ENCODE measurements at regions not wholly inside any gene's neighbourhood (a gene's known extent, or its start where the extent isn't known, plus 50 kb on each side); places are given as distances from the start of the nearest gene placed in this dataset.
"Not testable (repeated sequence)": the region's sequence is repeated elsewhere in the genome, so short reads cannot be mapped to it uniquely, and the experiment has no call there.

DNA sequence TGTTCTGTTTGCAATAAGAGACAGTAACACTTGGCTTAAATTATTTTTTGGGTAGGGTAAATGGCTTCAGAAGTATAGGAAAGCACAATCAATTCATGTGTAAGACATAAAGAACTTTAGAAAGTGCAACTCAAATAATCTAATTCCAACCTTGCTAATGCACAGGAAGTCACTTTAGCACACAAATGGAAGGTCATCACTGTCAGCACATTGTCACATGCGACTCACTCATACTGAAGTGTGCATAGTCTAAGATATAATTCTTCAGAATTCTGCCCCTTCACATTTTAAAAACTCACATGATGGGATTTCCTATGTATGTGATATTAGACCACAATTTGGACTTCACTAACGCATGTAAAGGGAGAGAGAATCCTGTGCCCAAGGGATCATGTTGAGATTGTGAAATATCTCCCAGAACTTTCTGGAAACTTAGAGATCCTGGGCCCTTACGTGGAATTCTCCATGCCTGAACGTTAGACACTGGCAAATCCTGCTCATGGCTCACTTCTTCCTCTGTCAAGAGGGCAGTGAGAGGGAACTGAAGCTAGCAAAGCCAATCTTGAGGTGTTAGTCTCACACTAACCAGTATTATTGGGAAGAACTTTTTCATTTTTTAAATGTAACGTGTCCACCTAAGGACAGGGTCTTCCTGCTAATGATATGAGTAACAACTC, 403.2 kb upstream of the PTGER4 start:
- no peak for DNase-seq

GRCh38 chr5:40274568-40274967, 405.1 kb upstream of the PTGER4 start:
- DNase-seq: no peak

DNA sequence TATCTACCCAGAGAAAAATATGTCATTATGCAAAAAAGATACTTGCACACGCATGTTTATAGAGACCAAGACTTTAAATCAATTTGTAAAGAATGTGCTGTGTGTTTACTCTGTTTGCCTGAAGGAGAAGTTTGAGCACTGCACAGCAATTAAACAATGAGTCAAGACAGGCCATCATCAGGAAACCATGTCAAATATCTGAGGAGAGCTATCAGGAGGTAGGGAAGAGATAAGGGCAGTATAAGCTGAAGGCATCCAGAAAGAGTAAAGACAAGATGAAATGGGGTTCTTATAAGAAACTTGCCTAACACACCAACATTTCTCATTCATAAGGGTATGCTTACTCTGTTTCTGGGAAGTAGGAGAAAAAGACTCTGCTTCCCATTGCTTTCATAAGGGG, 405.8 kb upstream of the PTGER4 start:
- no peak for DNase-seq

- DNase-seq: no peak
These were observed 408.2 kb upstream of the PTGER4 start for GRCh38 chr5:40271476-40271875.

DNA sequence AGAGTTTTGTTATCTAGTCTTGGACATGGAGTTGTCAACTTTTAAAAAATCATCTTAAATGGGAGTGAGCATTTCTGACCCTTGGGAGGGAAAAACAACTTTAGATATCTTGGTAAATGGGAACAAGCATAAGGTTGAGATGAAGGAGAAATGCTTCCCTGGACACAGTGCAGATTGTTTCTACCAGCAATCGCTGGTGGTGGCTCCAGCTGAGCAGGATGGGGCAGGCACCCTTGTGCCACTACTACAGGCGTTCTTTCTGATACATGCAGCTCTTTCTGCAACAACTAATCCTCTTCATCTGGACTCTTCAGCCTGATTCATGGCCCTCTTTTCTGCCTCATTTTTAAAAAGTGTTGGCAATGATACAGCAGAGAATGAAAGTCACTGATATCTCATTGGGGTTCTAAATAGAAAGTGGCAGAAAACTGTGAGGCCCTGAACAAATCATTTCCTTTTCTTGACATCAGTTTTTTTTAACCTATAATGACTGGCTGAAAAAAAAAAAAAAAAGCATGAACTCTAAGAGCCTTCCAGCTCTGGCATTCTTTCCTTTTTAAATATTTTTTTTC, 409.4 kb upstream of the PTGER4 start:
- DNase-seq: no peak

GRCh38 chr5:40268088-40268487, 411.6 kb upstream of the PTGER4 start:
- DNase-seq: no peak

GRCh38 chr5:40266952-40267351, 412.8 kb upstream of the PTGER4 start:
- no peak for DNase-seq

DNA sequence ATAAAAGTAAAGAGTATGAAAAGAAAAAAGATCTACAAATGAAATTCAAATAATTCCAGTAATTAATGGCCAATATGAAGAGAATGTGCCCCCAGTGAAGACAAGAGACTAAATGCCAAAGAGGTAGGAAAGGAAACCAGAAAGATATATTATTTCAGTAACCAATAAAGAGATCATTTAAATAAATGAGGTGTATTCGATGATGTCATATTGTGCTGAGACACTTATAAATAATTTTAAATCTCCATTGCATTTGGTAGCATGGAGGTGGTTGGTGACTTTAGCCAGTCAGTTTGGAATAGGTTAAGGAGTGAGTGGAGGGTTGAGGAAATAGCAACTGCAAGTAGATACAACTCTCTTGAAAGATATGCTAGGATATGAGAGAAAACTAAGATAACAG, 417.7 kb upstream of the PTGER4 start:
- no peak for DNase-seq

GRCh38 chr5:40260361-40260760, 419.4 kb upstream of the PTGER4 start:
- DNase-seq: no peak

GRCh38 chr5:40258222-40258621, 421.5 kb upstream of the PTGER4 start:
- no peak for DNase-seq

GRCh38 chr5:40240671-40241070, 439.0 kb upstream of the PTGER4 start:
- no peak for DNase-seq

GRCh38 chr5:40240111-40240510, 439.6 kb upstream of the PTGER4 start:
- DNase-seq: no peak

GRCh38 chr5:40238066-40238745, 441.5 kb upstream of the PTGER4 start:
- DNase-seq: no peak

- DNase-seq: no peak
These were observed 444.0 kb upstream of the PTGER4 start for GRCh38 chr5:40235471-40236400.

DNA sequence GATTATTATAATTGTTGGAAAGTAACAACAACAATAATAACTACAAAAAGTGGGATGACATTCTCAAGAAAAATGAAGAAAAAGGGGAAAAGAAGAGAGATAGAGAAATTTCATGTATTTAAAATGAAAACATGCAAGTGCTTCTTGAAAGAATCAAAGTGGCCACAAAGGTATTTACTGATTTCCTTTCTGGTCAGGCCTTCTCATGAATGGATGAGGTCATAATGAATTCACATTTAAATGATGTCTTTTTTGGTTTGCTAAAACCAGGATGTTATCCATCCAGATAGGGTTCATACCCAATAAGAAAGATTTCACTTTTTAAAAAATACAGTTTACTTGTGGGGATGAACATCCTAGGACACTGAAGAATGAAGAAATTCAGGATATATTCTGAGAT, 446.4 kb upstream of the PTGER4 start:
- no peak for DNase-seq

GRCh38 chr5:40227931-40228330, 451.8 kb upstream of the PTGER4 start:
- DNase-seq: no peak

DNA sequence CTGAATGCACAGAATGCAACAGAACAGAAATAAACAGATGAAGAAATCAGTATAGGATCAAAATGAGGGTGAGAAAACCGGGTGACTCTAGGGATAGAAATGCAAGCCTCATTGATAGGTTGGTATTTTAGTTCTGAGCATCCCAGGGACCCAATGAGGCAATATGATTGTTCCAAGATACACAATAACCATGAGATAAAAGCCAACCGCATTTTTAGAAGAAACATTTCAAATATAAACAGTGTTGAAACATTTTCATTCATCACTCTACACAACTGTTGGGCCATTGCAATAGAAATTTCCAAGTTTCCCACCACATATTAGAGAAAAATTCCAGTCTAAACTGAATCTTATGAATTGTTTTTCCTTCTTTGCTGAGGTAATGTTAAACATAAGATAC, 452.3 kb upstream of the PTGER4 start:
- DNase-seq: no peak

DNA sequence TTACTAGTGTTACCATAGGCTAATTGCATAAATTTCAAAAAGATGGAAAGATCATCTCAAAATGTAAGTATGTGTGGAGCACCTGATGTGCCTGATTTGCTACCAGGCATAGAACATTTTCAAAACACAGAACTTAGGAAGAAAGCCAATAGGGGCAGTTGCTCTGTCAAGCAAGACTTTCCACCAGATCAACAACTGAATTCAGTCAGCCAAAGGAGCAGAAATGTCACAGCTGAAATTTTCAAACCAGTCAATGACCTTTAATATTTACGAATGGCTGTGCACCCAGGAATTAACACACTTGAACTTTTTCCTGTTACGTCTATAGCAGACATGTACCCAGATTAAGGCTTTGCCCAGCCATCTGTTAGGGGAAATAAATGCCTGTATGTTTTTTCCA, 452.8 kb upstream of the PTGER4 start:
- no peak for DNase-seq

GRCh38 chr5:40225147-40225546, 454.6 kb upstream of the PTGER4 start:
- DNase-seq: not testable (repeated sequence)

- no peak for DNase-seq
These were observed 455.3 kb upstream of the PTGER4 start for GRCh38 chr5:40224421-40224820.

DNA sequence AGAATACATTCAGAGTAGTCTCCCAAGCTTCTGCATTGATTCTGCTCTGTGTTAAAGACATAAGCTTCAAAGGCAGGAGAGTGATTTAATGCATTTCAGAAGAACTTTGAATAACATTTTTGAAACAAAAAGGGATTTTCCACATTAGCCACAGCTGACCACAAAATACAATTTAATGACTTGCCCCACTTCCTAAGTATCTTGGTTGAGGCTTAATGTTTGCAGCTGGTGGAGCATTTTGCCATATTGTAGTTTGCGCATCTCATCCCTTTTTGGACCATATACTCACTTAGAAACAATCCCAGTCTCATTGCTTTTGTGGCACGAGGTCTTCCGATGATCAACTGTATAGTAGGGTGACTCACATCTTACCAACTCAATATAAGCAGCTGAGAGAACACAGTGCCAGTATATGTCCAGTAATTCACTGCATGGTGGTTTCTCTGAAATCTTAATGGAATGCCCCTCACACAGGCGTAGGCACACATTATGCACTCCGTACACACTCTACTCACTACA, 455.8 kb upstream of the PTGER4 start:
- no peak for DNase-seq

DNA sequence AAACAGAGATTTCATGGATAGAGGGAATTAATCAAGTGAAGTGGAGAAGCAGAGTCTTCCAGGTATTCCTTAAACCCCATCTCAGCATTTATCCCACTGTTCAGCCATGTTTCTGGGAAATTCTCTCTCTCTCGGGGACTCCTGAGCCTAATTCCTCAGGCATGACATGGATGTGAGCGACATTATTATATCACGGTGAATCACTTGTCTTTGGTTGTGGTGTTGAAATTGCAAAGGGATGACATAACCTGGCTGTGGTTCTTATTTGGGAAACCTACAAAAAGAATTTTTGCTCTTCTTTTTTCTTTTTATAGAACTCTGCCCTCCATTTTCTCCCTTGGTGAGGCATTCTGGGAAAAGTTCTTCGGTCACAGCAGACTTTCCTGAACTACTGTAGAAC, 457.9 kb upstream of the PTGER4 start:
- no peak for DNase-seq

DNA sequence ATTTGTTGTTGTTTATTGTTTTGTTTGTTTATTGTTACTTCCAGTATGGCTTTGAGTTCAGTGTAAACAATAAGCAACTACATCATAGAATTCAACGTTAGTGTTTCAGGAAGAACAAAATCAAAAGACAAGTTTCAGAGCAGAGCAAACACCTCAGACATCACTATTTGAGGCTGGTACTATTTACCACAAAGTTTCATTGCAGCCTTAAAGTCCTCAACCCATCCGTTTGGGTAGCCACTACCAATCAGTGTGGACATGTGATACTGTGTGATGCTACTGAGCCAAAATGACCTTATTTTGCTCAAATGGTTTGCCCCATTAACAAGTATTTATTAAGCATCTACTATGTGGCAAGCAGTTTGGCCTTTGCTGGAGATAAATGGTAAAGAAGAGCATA, 458.5 kb upstream of the PTGER4 start:
- DNase-seq: no peak

All from Kasumi-1 (cell line).